Natural killer cell (primary cell): ENCODE measurements at regions not wholly inside any gene's neighbourhood (a gene's known extent, or its start where the extent isn't known, plus 50 kb on each side); places are given as distances from the start of the nearest gene placed in this dataset.

Experiments
- ATAC-seq, 3 donors: fragments of 150-1000 bp in 2 of 3; fragments of 200-7000 bp in 1 of 3; cut with Tn5 transposase; 1 replicate in 1 of 3; 2 replicates in 2 of 3; pipeline ENCODE4 v1.10.0; 2021; ENCODE audit warnings: mild to moderate bottlenecking in 2 of 3, moderate library complexity in 2 of 3
- DNase-seq, 2 donors: peaks; one replicate each; pipeline versions ENCODE4 v3.0.0 to v3.0.0-alpha.2; 2013 to 2021; ENCODE audit warnings: mixed read lengths in 1 of 2
- H3K27ac ChIP-seq: one replicate; pipeline ENCODE4 v1.5.1; 2013; ENCODE audit warnings: mild to moderate bottlenecking, low read length
- H3K27me3 ChIP-seq: one replicate; pipeline ENCODE4 v1.6.1; 2013; ENCODE audit warnings: low read length; ENCODE audit not compliant: control insufficient read depth, insufficient read depth
- H3K36me3 ChIP-seq: one replicate; pipeline ENCODE4 v1.6.1; 2013; ENCODE audit warnings: low read length; ENCODE audit not compliant: control insufficient read depth, insufficient read depth
- H3K4me1 ChIP-seq: one replicate; pipeline ENCODE4 v1.6.1; 2013; ENCODE audit warnings: low read length; ENCODE audit not compliant: control insufficient read depth, insufficient read depth
- H3K4me3 ChIP-seq: one replicate; pipeline ENCODE4 v1.5.1; 2013; ENCODE audit warnings: low read length
- H3K9me3 ChIP-seq: one replicate; pipeline ENCODE4 v1.6.1; 2013; ENCODE audit warnings: low read length; ENCODE audit not compliant: control insufficient read depth, insufficient read depth
- H3K27ac Mint-ChIP-seq, 2 donors: one replicate each; pipeline ENCODE4 v1.8.0; 2022; ENCODE audit warnings: mild to moderate bottlenecking in 2 of 2, mixed read lengths in 2 of 2, moderate library complexity in 1 of 2
- H3K27me3 Mint-ChIP-seq, 2 donors: one replicate each; pipeline ENCODE4 v1.8.0; 2022; ENCODE audit warnings: low read depth in 2 of 2, mixed read lengths in 2 of 2
- H3K36me3 Mint-ChIP-seq: one replicate; pipeline ENCODE4 v1.8.0; 2022; ENCODE audit warnings: mixed read lengths
- H3K4me1 Mint-ChIP-seq, 2 donors: one replicate each; pipeline ENCODE4 v1.8.0; 2022; ENCODE audit warnings: mixed read lengths in 2 of 2
- H3K4me3 Mint-ChIP-seq: one replicate; pipeline ENCODE4 v1.8.0; 2022; ENCODE audit warnings: mild to moderate bottlenecking, moderate library complexity, mixed read lengths
- H3K9me3 Mint-ChIP-seq, 2 donors: one replicate each; pipeline ENCODE4 v1.8.0; 2022; ENCODE audit warnings: mixed read lengths in 2 of 2
- WGBS: methylation state at CpG from one replicate; pipeline ENCODE4 v1.1.7; 2013; ENCODE audit warnings: missing lambda C conversion rate; ENCODE audit not compliant: insufficient coverage; 5-methylcytosine and 5-hydroxymethylcytosine counted together
- intact Hi-C: fragments of 100-400 bp; cut with micrococcal nuclease; formaldehyde crosslinking; loops from one replicate; pipeline ENCODE4 v1.14.2; 2022
- TF ChIP-seq, protein P1 (sequence below): fragments of 200-600 bp; IDR thresholded peaks from one replicate; pipeline ENCODE4 v1.8.0; 2022; ENCODE audit warnings: antibody characterized with exemption

DNA sequence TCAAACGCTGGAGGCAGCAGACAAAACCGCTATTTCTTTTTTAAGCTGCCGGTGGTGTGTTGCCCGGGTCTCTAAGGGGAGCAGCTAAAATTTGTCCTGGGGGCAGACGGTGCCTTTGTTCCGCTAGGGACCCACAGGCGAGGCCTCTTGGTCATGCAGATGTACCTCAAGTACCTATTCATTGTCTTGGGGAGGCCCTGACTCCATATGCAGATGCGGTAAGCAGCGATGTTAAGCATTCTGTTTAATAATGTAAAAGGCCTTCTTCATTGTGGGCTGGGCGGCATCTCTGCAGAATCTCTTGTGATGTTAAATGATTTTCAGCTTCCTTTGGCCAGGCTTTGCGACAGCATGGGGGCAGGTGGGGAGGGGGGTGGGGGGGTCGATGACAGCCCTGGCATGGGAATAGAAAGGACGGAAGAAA lies 98.9 kb upstream of the PJA1 start:
- H3K27ac Mint-ChIP-seq: no peak overlapping the region
- H3K9me3 Mint-ChIP-seq: no peaks in the 10 kb centered on the region
- ATAC-seq: no peak
- H3K36me3 Mint-ChIP-seq: no peaks in the 10 kb centered on the region
- H3K4me3 Mint-ChIP-seq: no peak overlapping the region
- H3K27me3 Mint-ChIP-seq: peaks cover 12 to 31% of the 10 kb centered on the region in 2 donors
- 31% methylated on average over 11 of the region's 13 CpGs for WGBS
- H3K27ac ChIP-seq: no peak overlapping the region
- H3K36me3 ChIP-seq: no peaks in the 10 kb centered on the region
- peaks cover 6 to 7% of the 10 kb centered on the region in 2 donors for H3K4me1 Mint-ChIP-seq
- H3K27me3 ChIP-seq: no peaks in the 10 kb centered on the region
- H3K4me1 ChIP-seq: no peaks in the 10 kb centered on the region
- intact Hi-C loops: no loop called here
- no peaks in the 10 kb centered on the region for H3K9me3 ChIP-seq
- no peak overlapping the region for H3K4me3 ChIP-seq
- TF ChIP-seq, protein P1, sequence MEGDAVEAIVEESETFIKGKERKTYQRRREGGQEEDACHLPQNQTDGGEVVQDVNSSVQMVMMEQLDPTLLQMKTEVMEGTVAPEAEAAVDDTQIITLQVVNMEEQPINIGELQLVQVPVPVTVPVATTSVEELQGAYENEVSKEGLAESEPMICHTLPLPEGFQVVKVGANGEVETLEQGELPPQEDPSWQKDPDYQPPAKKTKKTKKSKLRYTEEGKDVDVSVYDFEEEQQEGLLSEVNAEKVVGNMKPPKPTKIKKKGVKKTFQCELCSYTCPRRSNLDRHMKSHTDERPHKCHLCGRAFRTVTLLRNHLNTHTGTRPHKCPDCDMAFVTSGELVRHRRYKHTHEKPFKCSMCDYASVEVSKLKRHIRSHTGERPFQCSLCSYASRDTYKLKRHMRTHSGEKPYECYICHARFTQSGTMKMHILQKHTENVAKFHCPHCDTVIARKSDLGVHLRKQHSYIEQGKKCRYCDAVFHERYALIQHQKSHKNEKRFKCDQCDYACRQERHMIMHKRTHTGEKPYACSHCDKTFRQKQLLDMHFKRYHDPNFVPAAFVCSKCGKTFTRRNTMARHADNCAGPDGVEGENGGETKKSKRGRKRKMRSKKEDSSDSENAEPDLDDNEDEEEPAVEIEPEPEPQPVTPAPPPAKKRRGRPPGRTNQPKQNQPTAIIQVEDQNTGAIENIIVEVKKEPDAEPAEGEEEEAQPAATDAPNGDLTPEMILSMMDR: no peak
- no peak for DNase-seq

DNA sequence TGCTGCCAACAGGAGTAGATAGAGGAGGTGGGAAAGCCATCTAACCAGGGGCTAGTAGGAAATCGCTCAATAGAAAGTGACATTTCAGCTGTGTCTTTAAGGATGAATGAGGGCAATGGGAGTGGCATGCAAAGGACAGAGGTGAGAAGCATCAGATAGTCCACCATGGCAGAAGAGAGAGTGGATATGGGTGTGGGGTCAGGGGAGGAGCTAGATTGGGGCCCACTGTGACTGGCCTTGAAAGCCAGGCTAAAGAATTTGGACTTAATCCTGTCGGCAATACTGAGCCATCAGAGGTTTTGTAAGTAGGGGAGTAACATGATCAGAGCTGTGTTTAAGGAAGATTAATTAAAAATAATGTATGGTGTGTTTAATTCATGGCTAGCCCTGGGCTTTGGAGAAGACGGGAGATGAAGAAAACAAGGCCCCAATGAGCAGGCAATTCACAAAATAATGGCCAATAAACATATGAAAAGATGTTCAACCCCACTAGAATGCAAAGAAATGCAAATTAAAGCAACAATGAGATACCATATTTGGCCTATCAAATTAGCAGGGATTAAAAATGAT lies 98.1 kb upstream of the PJA1 start:
- intact Hi-C loops: no loop called here
- H3K4me3 ChIP-seq: no peak overlapping the region
- H3K9me3 ChIP-seq: no peaks in the 10 kb centered on the region
- H3K27me3 Mint-ChIP-seq: peaks cover 12 to 31% of the 10 kb centered on the region in 2 donors
- no peak overlapping the region for H3K27ac Mint-ChIP-seq
- H3K4me1 ChIP-seq: no peaks in the 10 kb centered on the region
- no peaks in the 10 kb centered on the region for H3K27me3 ChIP-seq
- no peak for DNase-seq
- H3K36me3 ChIP-seq: no peaks in the 10 kb centered on the region
- no peak overlapping the region for H3K4me3 Mint-ChIP-seq
- no peaks in the 10 kb centered on the region for H3K4me1 Mint-ChIP-seq
- H3K27ac ChIP-seq: no peak overlapping the region
- ATAC-seq: no peak
- WGBS: 73% methylated on average over 2 of the region's 3 CpGs
- no peaks in the 10 kb centered on the region for H3K9me3 Mint-ChIP-seq
- no peaks in the 10 kb centered on the region for H3K36me3 Mint-ChIP-seq
- TF ChIP-seq, protein P1: no peak

DNA sequence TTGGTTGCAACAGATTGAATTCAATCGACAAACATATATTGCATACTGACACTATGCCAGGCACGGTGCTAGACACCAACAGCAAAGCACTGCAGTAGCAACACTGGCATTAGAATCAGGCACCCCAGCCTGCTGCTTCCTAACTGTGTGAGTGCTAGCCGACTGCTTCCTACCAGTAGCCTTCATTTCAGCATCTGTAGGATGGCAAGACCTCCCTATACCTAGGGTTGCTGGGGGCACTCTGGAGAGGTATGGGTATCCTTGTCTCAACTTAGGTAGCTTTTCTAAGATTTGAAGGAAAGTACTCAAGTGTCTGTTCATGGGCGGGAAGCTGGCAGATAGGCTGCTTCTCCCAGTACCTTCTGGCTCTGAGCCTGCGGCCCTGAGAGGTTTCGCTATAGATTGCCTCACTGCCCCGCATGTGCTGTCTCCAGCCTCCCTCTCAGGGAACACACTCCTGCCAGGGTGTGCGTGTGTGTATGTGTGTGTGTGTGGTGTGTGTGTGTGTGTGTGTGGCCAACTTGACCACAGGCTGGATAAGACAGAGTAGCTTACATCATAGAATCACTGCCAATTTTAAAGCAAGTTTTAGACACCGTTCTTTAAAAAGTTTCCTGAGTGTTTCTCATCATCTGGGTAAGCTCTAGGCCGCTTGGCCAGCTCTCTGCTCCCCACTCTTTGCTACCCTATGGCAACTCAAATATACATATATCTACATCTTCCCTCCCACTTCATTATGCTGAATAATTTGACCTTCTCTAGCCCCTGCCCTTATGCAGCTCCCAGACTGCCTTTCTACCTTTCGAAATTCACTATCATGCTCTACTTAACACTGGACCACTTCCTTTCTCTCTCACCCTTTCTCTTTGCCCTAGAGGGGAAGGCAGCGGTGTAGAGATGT lies 97.0 kb upstream of the PJA1 start:
- intact Hi-C loops: no loop called here
- H3K27me3 ChIP-seq: no peaks in the 10 kb centered on the region
- H3K27ac ChIP-seq: no peak overlapping the region
- no peaks in the 10 kb centered on the region for H3K36me3 ChIP-seq
- Mint-ChIP-seq H3K27ac (no peak overlapping the region), H3K9me3 (no peaks in the 10 kb centered on the region), H3K4me3 (no peak overlapping the region), H3K36me3 (no peaks in the 10 kb centered on the region), H3K4me1 (no peaks in the 10 kb centered on the region), H3K27me3 (peaks cover 12 to 28% of the 10 kb centered on the region in 2 donors)
- H3K9me3 ChIP-seq: no peaks in the 10 kb centered on the region
- H3K4me3 ChIP-seq: no peak overlapping the region
- TF ChIP-seq, protein P1: no peak
- no peaks in the 10 kb centered on the region for H3K4me1 ChIP-seq
- ATAC-seq (no peak), DNase-seq (no peak)
- WGBS: 90% methylated on average over 8 of the region's 12 CpGs
